HG02981 (cell line): ENCODE measurements at regions not wholly inside any gene's neighbourhood (a gene's known extent, or its start where the extent isn't known, plus 50 kb on each side); places are given as distances from the start of the nearest gene placed in this dataset.
"Not testable (repeated sequence)": the region's sequence is repeated elsewhere in the genome, so short reads cannot be mapped to it uniquely, and the experiment has no call there.

Experiments used
- ATAC-seq: cut with Tn5 transposase; IDR thresholded peaks from one replicate; pipeline ENCODE4 v1.9.1; 2021; ENCODE audit warnings: mild to moderate bottlenecking, moderate library complexity; ENCODE audit not compliant: unreplicated experiment

GRCh38 chr2:22037274-22037673, 913.5 kb downstream of the TDRD15 start:
- ATAC-seq = no peak

- ATAC-seq = no peak
Observed at GRCh38 chr2:22043784-22044183, 920.0 kb downstream of the TDRD15 start.

- ATAC-seq = no peak
Observed at GRCh38 chr2:22055784-22056620, 932.2 kb downstream of the TDRD15 start.

GRCh38 chr2:22056621-22057132, 932.9 kb downstream of the TDRD15 start:
- no peak for ATAC-seq

- no peak for ATAC-seq
Observed at GRCh38 chr2:22062679-22063078, 938.9 kb downstream of the TDRD15 start.

- no peak for ATAC-seq
Observed at GRCh38 chr2:22076454-22076853, 952.7 kb downstream of the TDRD15 start.

GRCh38 chr2:22078701-22079100, 954.9 kb downstream of the TDRD15 start:
- ATAC-seq = no peak

- ATAC-seq = no peak
Observed at GRCh38 chr2:22079583-22079982, 955.8 kb downstream of the TDRD15 start.

GRCh38 chr2:22086726-22087125, 963.0 kb downstream of the TDRD15 start:
- ATAC-seq = no peak

- ATAC-seq = not testable (repeated sequence)
Observed at GRCh38 chr2:22103617-22104016, 979.8 kb downstream of the TDRD15 start.

- ATAC-seq = no peak
Observed at GRCh38 chr2:22110244-22110651, 986.5 kb downstream of the TDRD15 start.

- ATAC-seq = no peak
Observed at GRCh38 chr2:22124003-22124402, 1000.2 kb downstream of the TDRD15 start.

GRCh38 chr2:22126106-22126505, 1002.3 kb downstream of the TDRD15 start:
- ATAC-seq = no peak

- ATAC-seq = no peak
Observed at GRCh38 chr2:22126978-22127377, 1003.2 kb downstream of the TDRD15 start.

- no peak for ATAC-seq
Observed at GRCh38 chr2:22134421-22134820, 1010.7 kb downstream of the TDRD15 start.

- no peak for ATAC-seq
Observed at GRCh38 chr2:22136446-22136845, 1012.7 kb downstream of the TDRD15 start.

GRCh38 chr2:22143840-22144239, 1020.1 kb downstream of the TDRD15 start:
- ATAC-seq = no peak

- no peak for ATAC-seq
Observed at GRCh38 chr2:22153931-22154613, 1030.3 kb downstream of the TDRD15 start.

GRCh38 chr2:22156661-22157060, 1032.9 kb downstream of the TDRD15 start:
- not testable (repeated sequence) for ATAC-seq

GRCh38 chr2:22167256-22167655, 1043.5 kb downstream of the TDRD15 start:
- ATAC-seq = no peak

GRCh38 chr2:22175003-22175402, 1051.2 kb downstream of the TDRD15 start:
- ATAC-seq = no peak

- ATAC-seq = no peak
Observed at GRCh38 chr2:22185251-22185650, 1061.5 kb downstream of the TDRD15 start.
